ENCODE measurements at regions not wholly inside any gene's neighbourhood (a gene's known extent, or its start where the extent isn't known, plus 50 kb on each side); places are given as distances from the start of the nearest gene placed in this dataset.

GRCh38 chr9:13534006-13534405 is 254.5 kb upstream of the MPDZ start:
- TF ChIP-seq CTCF (IDR thresholded peaks at IDR 0.05) (no peak), EP300 (IDR thresholded peaks at IDR 0.05) (no peak), POLR2AphosphoS5 (IDR thresholded peaks at IDR 0.05) (no peak)
- no peaks in the 10 kb centered on the region for H3K36me3 ChIP-seq
- WGBS, result 96% methylated on average over 2 of the region's 2 CpGs
- no peaks in the 10 kb centered on the region for H3K27me3 ChIP-seq
- H3K4me3 ChIP-seq, result no peak overlapping the region
- DNase-seq (ENCODE audit: extremely low spot score), result no peak
- peaks cover 0 to 10% (median 3%) of the 10 kb centered on the region in 4 donors for H3K9me3 ChIP-seq
- peaks cover 0 to 11% (median 11%) of the 10 kb centered on the region in 4 donors for H3K4me1 ChIP-seq
- no peak overlapping the region for H3K27ac ChIP-seq (replicated peaks in 1 of 4)
- intact Hi-C loops (cut with DNase I), result no loop called here

GRCh38 chr9:13532407-13532806 is 252.9 kb upstream of the MPDZ start:
- no peaks in the 10 kb centered on the region for H3K36me3 ChIP-seq
- H3K27ac ChIP-seq (replicated peaks in 1 of 4), result no peak overlapping the region
- H3K4me1 ChIP-seq, result peaks cover 0 to 11% (median 11%) of the 10 kb centered on the region in 4 donors
- DNase-seq (ENCODE audit: extremely low spot score), result no peak
- 25% methylated on average over 2 of the region's 2 CpGs for WGBS
- TF ChIP-seq EP300 (IDR thresholded peaks at IDR 0.05) (no peak), POLR2AphosphoS5 (IDR thresholded peaks at IDR 0.05) (no peak), POLR2A (IDR thresholded peaks at IDR 0.05; ENCODE audit: low read depth) (no peak), CTCF (IDR thresholded peaks at IDR 0.05) (no peak)
- H3K9me3 ChIP-seq, result peaks cover 0 to 10% (median 3%) of the 10 kb centered on the region in 4 donors
- intact Hi-C loops (cut with DNase I), result no loop called here
- no peak overlapping the region for H3K4me3 ChIP-seq
- no peaks in the 10 kb centered on the region for H3K27me3 ChIP-seq

- TF ChIP-seq POLR2A (IDR thresholded peaks at IDR 0.05; ENCODE audit: low read depth) (no peak), EP300 (IDR thresholded peaks at IDR 0.05) (no peak), CTCF (IDR thresholded peaks at IDR 0.05) (no peak), POLR2AphosphoS5 (IDR thresholded peaks at IDR 0.05) (no peak)
- H3K36me3 ChIP-seq, result no peaks in the 10 kb centered on the region
- H3K4me1 ChIP-seq, result peaks cover 0 to 16% (median 11%) of the 10 kb centered on the region in 4 donors
- WGBS, result 75% methylated on average over 6 of the region's 6 CpGs
- peaks cover 0 to 10% (median 3%) of the 10 kb centered on the region in 4 donors for H3K9me3 ChIP-seq
- DNase-seq (ENCODE audit: extremely low spot score), result no peak
- H3K27ac ChIP-seq (replicated peaks in 1 of 4), result no peak overlapping the region
- no peaks in the 10 kb centered on the region for H3K27me3 ChIP-seq
- intact Hi-C loops (cut with DNase I), result loop anchor here (5.0 kb wide), 1 partner anchor 58 kb away; no protein-coding TSS in a partner anchor
- H3K4me3 ChIP-seq, result no peak overlapping the region
Measured at GRCh38 chr9:13529321-13530104, 250.0 kb upstream of the MPDZ start.

- TF ChIP-seq POLR2AphosphoS5 (IDR thresholded peaks at IDR 0.05) (no peak), CTCF (IDR thresholded peaks at IDR 0.05) (no peak), POLR2A (IDR thresholded peaks at IDR 0.05; ENCODE audit: low read depth) (no peak), EP300 (IDR thresholded peaks at IDR 0.05) (no peak)
- H3K36me3 ChIP-seq, result no peaks in the 10 kb centered on the region
- 95% methylated on average over 9 of the region's 9 CpGs for whole genome bisulfite sequencing
- H3K4me3 ChIP-seq, result no peak overlapping the region
- DNase-seq (ENCODE audit: extremely low spot score), result no peak
- no peak overlapping the region for H3K27ac ChIP-seq (replicated peaks in 1 of 4)
- no peaks in the 10 kb centered on the region for H3K9me3 ChIP-seq
- H3K4me1 ChIP-seq, result peaks cover 0 to 5% (median 0%) of the 10 kb centered on the region in 4 donors
- H3K27me3 ChIP-seq, result no peaks in the 10 kb centered on the region
- intact Hi-C loops (cut with DNase I), result no loop called here
Measured at GRCh38 chr9:13524245-13524644, 244.8 kb upstream of the MPDZ start.

Data from esophagus muscularis mucosa (tissue), 4 donors.